GM19395 (cell line): ENCODE measurements at regions not wholly inside any gene's neighbourhood (a gene's known extent, or its start where the extent isn't known, plus 50 kb on each side); places are given as distances from the start of the nearest gene placed in this dataset.
"Not testable (repeated sequence)": the region's sequence is repeated elsewhere in the genome, so short reads cannot be mapped to it uniquely, and the experiment has no call there.

Experiments used
- ATAC-seq: cut with Tn5 transposase; IDR thresholded peaks from one replicate; pipeline ENCODE4 v1.9.1; 2021; ENCODE audit warnings: mild to moderate bottlenecking, moderate library complexity; ENCODE audit not compliant: unreplicated experiment

- ATAC-seq = no peak
Observed at GRCh38 chr4:104330125-104330905, 164.4 kb downstream of the CXXC4 start.

- ATAC-seq = not testable (repeated sequence)
Observed at GRCh38 chr4:104326991-104327694, 167.6 kb downstream of the CXXC4 start.

- ATAC-seq = no peak
Observed at GRCh38 chr4:104302731-104303130, 192.0 kb downstream of the CXXC4 start.

- no peak for ATAC-seq
Observed at GRCh38 chr4:104294811-104295210, 199.9 kb downstream of the CXXC4 start.

DNA sequence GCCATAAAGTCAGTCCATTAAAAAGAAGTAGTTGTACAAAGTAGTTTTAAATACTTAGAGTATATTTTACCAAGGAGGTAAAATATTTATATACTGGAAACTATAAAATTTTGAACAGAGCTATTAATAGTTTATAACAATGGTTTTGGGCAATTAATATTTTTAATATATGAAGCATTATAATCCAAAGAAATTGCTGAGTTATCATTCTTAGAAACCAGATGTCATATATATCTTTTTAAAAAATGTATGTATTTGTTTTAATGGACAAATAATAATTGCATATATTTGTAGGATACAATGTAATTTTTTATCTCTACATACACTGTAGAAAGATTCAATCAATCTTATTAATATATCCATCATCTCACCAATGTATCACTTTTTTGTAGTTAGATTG is 207.8 kb downstream of the CXXC4 start:
- ATAC-seq = no peak

DNA sequence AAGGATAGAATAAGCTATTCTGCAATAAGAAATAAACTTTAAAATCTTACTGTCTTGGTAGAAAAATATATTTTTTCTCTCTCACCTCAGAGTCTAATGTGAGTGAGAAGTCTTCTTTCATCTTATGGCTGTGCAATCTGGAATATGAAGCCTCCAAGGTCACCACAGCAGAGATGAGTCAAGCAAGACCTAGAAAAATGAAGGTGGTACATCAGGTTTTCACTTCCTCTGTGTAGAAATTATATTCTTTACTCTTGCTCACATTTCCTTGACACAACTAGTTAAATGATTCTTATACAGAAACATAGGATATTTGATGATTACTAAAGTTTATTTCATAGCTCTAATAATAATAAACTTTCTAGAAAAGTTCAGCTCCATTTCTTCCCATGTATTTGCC is 211.4 kb downstream of the CXXC4 start:
- ATAC-seq = no peak

DNA sequence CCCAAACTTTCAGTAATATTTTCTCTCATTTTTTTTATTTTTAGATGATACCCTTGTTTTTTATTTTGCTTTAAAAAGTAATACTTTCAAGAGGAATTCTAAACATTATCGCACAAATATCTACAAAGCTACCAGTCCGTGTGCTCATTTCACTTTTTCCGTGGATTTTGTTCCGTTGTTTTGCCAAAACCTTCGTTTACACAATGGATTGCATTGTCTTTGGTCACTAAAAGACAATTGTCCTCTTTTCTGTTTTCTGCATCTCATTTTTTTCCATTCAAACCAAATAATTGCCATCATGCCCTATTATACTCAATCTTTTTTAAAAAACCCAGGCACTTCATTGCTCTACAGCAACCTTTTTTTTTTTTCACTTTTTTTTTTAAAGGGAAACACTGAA is 214.9 kb downstream of the CXXC4 start:
- ATAC-seq = no peak

- no peak for ATAC-seq
Observed at GRCh38 chr4:104272966-104273365, 221.7 kb downstream of the CXXC4 start.

DNA sequence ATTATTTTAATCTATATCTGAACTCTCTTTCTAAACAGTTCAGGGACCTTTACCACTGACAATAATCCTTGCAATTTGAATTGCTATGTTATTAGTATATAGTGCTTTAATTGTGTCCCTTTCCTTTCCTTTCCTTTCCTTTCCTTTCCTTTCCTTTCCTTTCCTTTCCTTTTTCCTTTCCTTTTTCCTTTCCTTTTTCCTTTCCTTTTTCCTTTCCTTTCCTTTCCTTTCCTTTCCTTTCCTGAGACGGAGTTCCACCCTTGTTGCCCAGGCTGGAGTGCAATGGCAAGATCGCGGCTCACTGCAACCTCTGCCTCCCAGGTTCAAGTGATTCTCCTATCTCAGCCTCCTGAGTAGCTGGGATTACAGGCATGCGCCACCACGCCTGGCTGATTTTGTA is 225.1 kb downstream of the CXXC4 start:
- not testable (repeated sequence) for ATAC-seq

DNA sequence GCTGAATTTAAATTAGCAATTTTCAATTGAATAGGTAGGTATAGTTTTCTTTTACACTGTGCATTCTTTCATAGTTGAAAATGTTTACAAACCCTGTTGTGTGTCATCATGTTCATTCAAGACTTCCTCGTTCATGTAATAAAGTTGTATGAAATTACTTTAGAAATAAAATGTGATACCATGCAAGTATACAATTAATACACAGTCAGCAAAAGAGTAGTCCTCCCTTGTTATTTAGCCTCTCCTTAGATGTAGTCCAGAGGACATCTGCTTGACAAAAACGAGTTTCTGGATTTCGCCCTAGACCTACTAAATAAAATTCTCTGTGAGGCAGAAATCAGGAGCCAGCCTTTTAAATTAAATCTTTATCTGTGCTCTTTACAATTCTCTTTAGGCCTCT is 231.6 kb downstream of the CXXC4 start:
- ATAC-seq = no peak

- ATAC-seq = no peak
Observed at GRCh38 chr4:104262678-104263077, 232.0 kb downstream of the CXXC4 start.

DNA sequence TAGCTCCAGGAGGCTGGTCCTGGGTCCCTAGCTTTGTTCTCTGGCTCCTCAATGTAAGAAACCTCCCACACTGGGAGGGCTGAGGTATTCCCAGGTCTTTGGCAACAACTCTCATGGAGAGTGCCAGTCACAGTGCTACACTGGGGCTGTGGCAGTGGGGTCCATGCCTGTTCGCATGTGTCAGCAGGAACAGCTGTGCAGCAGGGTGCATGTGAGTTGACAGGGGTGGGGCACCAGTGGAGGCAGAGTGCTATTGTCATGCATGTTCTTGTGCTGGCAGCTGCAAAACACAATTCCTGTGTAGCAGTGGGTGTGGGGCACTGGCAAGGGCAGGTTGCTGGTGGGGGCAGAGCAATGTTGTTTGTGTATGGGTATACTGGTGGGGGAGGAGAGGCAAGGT is 246.0 kb downstream of the CXXC4 start:
- ATAC-seq = no peak

DNA sequence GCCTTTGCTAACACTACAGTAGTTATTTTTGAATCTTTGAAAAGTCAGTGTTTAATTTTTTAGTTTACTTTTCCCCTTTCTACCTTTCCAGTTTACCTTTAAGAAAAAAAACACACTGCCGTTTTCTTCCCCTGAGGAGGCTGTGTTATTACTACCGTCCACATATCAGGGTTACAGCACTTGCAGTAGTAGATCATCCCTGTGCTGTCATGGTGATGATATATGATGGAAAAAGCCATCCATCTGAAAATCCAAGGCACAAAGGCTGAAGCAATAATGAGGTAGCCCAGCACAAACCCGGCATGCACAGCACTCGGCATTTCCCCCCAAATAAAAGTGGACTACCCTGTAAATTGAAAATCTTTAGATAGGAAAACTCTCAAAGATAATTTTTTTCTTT is 258.7 kb downstream of the CXXC4 start:
- ATAC-seq = no peak

DNA sequence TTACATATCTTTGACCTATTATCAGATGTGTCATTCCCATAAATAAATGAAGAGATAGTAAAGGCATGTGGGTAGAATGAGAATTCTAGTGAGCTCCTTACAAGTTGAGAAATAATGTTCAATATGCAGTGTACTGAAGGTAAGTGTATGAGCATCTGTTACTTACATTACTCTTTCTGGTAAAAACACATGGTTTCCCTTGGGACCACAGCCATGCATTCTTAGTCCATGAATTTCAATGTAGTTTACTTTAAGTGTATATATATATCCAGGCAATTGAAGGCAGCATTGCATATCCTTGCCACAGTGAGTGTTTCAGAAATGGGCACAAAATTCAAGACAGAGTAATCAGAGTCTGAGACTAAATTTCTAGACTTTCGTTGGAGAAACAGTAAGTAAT is 277.2 kb downstream of the CXXC4 start:
- ATAC-seq = no peak

DNA sequence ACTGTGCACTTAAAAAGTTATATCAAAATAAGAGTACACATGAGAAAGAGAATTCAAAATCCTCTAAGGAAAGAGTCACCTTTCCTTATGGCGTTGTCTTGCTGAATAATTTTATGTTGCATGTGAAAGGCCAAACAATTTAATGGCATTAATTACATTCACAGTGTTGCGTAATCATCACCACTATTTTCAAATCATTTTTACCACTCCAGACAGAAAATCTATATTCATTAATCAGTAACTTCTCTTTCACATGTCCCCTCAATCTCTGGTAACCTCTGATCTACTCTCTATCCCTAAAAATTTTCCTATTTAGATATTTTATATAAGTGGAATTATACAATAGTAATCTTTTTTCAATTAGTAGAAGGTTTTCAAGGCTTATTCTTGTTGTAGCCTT is 283.0 kb downstream of the CXXC4 start:
- no peak for ATAC-seq

- no peak for ATAC-seq
Observed at GRCh38 chr4:104210420-104210819, 284.3 kb downstream of the CXXC4 start.

DNA sequence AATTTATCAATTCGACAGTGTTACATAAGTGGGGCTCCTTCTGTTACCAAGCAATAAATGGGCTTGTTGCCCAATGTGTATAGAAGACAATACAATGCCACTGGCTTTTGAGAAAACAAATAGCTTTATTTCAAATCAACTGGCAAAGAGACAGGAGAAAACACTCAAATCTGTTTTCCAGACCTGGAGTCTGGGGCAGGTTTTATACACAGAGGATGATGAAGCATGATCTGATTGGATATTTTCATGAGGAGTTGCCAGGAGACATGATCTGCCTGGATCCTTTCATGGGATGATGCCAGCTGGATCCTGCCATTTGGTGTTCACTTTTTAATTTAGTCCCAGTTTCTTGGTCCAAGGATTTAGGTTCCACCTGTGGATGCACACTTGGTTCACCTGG is 287.9 kb downstream of the CXXC4 start:
- ATAC-seq = no peak

GRCh38 chr4:104205116-104205515 is 289.6 kb downstream of the CXXC4 start:
- ATAC-seq = no peak

DNA sequence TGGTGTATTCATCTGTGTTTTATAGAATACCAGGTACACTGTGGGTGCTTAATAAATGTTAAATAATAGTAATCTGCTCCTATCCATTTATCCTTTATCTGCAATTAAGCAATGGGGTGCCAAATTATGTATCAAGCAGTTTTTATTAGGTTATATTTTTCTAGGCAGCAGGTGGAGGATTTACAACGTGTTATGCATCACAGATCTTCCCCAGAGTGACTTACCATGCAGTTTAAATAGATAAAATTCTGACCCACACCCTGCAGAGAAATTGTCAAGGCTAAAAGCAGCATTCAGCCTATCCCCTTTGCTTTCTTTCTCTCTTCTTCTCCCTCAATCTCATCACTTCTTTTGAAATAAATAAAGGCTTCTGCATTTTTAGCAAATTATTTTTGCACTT is 306.4 kb downstream of the CXXC4 start:
- no peak for ATAC-seq

DNA sequence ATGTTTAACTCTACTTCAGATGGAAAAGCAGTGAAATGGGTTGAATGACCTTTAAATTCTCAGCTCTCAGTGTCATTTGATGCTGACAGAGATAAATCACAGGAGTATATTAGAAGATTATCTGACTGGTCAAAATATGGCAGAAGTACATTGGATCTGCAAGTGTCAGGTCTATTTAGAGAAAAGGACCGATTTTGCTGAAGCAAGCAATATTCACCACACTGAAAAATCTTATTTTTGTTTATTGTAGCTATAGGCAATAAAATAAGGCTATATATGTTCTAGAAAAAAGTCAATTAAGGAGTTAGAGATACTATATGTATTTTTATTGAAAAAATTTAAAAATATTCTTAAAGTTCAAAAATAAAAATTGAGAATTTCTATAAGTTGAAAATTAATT is 325.3 kb downstream of the CXXC4 start:
- ATAC-seq = no peak

GRCh38 chr4:104166749-104167148 is 327.9 kb downstream of the CXXC4 start:
- ATAC-seq = no peak

- ATAC-seq = no peak
Observed at GRCh38 chr4:104163820-104164219, 330.9 kb downstream of the CXXC4 start.

GRCh38 chr4:104146048-104146447 is 348.6 kb downstream of the CXXC4 start:
- no peak for ATAC-seq
